Karpas-422 (cell line): ENCODE measurements at regions not wholly inside any gene's neighbourhood (a gene's known extent, or its start where the extent isn't known, plus 50 kb on each side); places are given as distances from the start of the nearest gene placed in this dataset.

Source experiments
- DNase-seq: peaks from one replicate; pipeline ENCODE4 v3.0.0-alpha.2; 2015
- H2AFZ ChIP-seq: fragments of 200-600 bp; sonication (generic); 2 replicates; pipeline ENCODE4 v1.6.1; 2014; ENCODE audit warnings: antibody characterized with exemption, low read length, mixed read lengths
- H3K27ac ChIP-seq: fragments of 200-600 bp; sonication (generic); 2 replicates; pipeline ENCODE4 v1.5.1; 2014; ENCODE audit warnings: mild to moderate bottlenecking, low read length, moderate library complexity
- H3K27me3 ChIP-seq: fragments of 200-600 bp; sonication (generic); 2 replicates; pipeline ENCODE4 v1.6.1; 2014; ENCODE audit warnings: low read length, mixed read lengths
- H3K36me3 ChIP-seq: fragments of 200-600 bp; sonication (generic); 2 replicates; pipeline ENCODE4 v1.6.1; 2014; ENCODE audit warnings: low read length, mixed read lengths; ENCODE audit not compliant: insufficient read depth
- H3K4me1 ChIP-seq: fragments of 200-600 bp; sonication (generic); 2 replicates; pipeline ENCODE4 v1.6.1; 2014; ENCODE audit warnings: mild to moderate bottlenecking, low read length, mixed read lengths
- H3K4me2 ChIP-seq: fragments of 200-600 bp; sonication (generic); 2 replicates; pipeline ENCODE4 v1.6.1; 2014; ENCODE audit warnings: low read length, low read depth, mild to moderate bottlenecking; ENCODE audit not compliant: poor library complexity, severe bottlenecking
- H3K4me3 ChIP-seq: fragments of 200-600 bp; sonication (generic); 2 replicates; pipeline ENCODE4 v1.5.1; 2014; ENCODE audit warnings: mild to moderate bottlenecking, antibody characterized with exemption, low read length, mixed read lengths
- H3K79me2 ChIP-seq: fragments of 200-600 bp; sonication (generic); 2 replicates; pipeline ENCODE4 v1.6.1; 2014; ENCODE audit warnings: mild to moderate bottlenecking, low read length, mixed read lengths
- H3K9ac ChIP-seq: fragments of 200-600 bp; sonication (generic); 2 replicates; pipeline ENCODE4 v1.6.0; 2014; ENCODE audit warnings: low read length
- H3K9me2 ChIP-seq: fragments of 200-600 bp; sonication (generic), shearing (Covaris generic); replicated peaks from 2 replicates; pipeline ENCODE4 v1.6.0; 2014; ENCODE audit warnings: mild to moderate bottlenecking, low read length, moderate library complexity; ENCODE audit not compliant: insufficient read depth
- H3K9me3 ChIP-seq: fragments of 300-700, 200-600 bp; sonication (generic); 2 replicates; pipeline ENCODE4 v1.6.1; 2014; ENCODE audit warnings: low read length, mixed read lengths
- H4K20me1 ChIP-seq: fragments of 200-600 bp; sonication (generic); 2 replicates; pipeline ENCODE4 v1.6.1; 2014; ENCODE audit warnings: mild to moderate bottlenecking, antibody characterized with exemption, low read length, low read depth; ENCODE audit not compliant: insufficient read depth

DNA sequence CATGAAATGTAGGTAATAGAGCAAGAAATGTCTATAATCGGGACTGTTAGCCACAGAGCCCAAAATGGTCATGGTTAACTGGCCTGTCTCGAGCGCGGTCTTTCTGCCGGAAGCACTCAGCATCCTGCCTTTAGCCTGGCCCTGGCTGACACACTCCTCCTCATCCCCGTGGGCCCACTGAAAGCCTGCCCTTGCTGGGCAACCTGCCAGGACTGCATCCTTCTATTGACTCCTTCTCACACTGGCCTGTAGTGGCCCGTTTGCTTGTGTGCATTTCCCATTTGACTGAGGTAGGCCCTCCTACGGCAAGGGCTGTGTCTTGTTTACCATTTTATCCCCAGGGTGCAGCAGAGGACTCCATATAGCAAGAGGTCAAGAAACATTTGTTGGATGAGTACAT is 215.7 kb downstream of the ATPSCKMT start:
- Histone ChIP-seq H3K4me3 (no peak overlapping the region), H3K9me2 (no peaks in the 10 kb centered on the region), H2AFZ (no peak overlapping the region), H3K36me3 (no peaks in the 10 kb centered on the region), H3K27me3 (no peaks in the 10 kb centered on the region), H3K9me3 (no peaks in the 10 kb centered on the region), H4K20me1 (no peaks in the 10 kb centered on the region), H3K4me1 (no peaks in the 10 kb centered on the region), H3K27ac (no peak overlapping the region), H3K79me2 (no peaks in the 10 kb centered on the region), H3K4me2 (no peak overlapping the region), H3K9ac (no peak overlapping the region)
- DNase-seq: no peak

- no peaks in the 10 kb centered on the region for H3K27me3 ChIP-seq
- H2AFZ ChIP-seq: no peak overlapping the region
- no peaks in the 10 kb centered on the region for H4K20me1 ChIP-seq
- no peak overlapping the region for H3K9ac ChIP-seq
- no peaks in the 10 kb centered on the region for H3K36me3 ChIP-seq
- no peaks in the 10 kb centered on the region for H3K9me3 ChIP-seq
- no peaks in the 10 kb centered on the region for H3K79me2 ChIP-seq
- no peak overlapping the region for H3K27ac ChIP-seq
- H3K9me2 ChIP-seq: no peaks in the 10 kb centered on the region
- H3K4me3 ChIP-seq: no peak overlapping the region
- H3K4me1 ChIP-seq: no peaks in the 10 kb centered on the region
- no peak for DNase-seq
- no peak overlapping the region for H3K4me2 ChIP-seq
These were observed 217.9 kb downstream of the ATPSCKMT start for GRCh38 chr5:10031817-10032216.

DNA sequence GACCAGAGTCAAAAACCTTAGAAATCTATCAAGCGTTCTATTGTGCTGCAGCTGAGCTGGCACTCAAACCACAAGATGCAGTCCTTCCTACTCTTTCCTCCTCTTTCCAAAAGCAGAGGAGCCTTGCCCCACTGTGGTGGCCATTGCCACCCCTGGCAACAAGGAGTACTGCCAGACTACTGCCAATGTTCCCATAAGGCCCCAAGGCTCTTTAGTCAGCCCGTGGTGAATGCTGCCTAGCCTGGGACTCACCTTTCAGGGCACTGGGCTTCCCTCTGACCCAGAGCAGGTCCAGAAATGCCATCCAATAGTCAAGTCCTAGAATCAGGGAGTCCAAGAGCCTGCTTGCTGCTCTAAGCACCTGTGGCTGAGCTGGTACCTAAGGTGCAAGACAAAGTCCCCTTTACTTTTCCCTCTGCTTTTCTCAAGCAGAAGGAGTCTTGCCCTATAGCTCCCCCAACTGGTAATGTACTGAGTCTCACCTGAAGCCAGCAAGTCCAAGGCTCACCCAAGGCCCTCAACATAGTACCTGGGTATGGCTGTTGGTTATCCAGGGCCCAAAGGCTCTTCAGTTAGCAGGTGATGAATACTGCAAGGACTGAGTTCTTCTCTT is 219.4 kb downstream of the ATPSCKMT start:
- H3K27ac ChIP-seq: no peak overlapping the region
- H3K4me2 ChIP-seq: no peak overlapping the region
- H3K36me3 ChIP-seq: no peaks in the 10 kb centered on the region
- H3K9me2 ChIP-seq: no peaks in the 10 kb centered on the region
- no peaks in the 10 kb centered on the region for H4K20me1 ChIP-seq
- peak; percentile 60 for DNase-seq
- H3K4me1 ChIP-seq: no peaks in the 10 kb centered on the region
- no peaks in the 10 kb centered on the region for H3K9me3 ChIP-seq
- no peak overlapping the region for H3K4me3 ChIP-seq
- no peak overlapping the region for H2AFZ ChIP-seq
- H3K79me2 ChIP-seq: no peaks in the 10 kb centered on the region
- H3K9ac ChIP-seq: no peak overlapping the region
- H3K27me3 ChIP-seq: no peaks in the 10 kb centered on the region

GRCh38 chr5:10023494-10023893 is 226.2 kb downstream of the ATPSCKMT start:
- DNase-seq: no peak
- Histone ChIP-seq H3K36me3 (no peaks in the 10 kb centered on the region), H3K9me3 (no peaks in the 10 kb centered on the region), H4K20me1 (no peaks in the 10 kb centered on the region), H3K27ac (no peak overlapping the region), H3K4me2 (no peak overlapping the region), H3K4me1 (no peaks in the 10 kb centered on the region), H3K4me3 (no peak overlapping the region), H2AFZ (no peak overlapping the region), H3K79me2 (no peaks in the 10 kb centered on the region), H3K9ac (no peak overlapping the region), H3K9me2 (no peaks in the 10 kb centered on the region), H3K27me3 (0 out of 2 replicates have a peak, but pooled peaks cover 2% of the 10 kb centered on the region)

DNA sequence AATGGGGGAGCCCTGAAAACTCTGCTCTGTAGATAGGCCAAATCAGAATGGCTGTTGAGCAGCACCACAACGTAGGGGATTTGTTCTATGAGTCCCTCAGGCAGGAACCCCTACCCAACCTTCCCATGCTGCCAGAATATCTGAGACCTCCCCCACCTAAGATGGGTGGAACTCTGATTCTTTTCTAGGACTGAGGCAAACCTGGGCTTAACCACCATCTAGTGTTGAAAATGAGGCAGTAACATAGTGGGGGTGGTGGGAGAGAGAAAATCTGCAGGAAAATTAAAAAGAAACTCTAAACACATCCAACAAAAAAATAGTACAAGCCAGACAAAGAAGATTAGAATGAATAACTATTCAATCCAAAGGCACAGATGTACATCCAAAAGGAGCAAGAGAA is 228.4 kb downstream of the ATPSCKMT start:
- Histone ChIP-seq H3K4me1 (no peaks in the 10 kb centered on the region), H3K27me3 (0 out of 2 replicates have a peak, but pooled peaks cover 2% of the 10 kb centered on the region), H3K9me3 (no peaks in the 10 kb centered on the region), H3K4me2 (no peak overlapping the region), H3K4me3 (no peak overlapping the region), H3K9me2 (no peaks in the 10 kb centered on the region), H3K9ac (no peak overlapping the region), H3K79me2 (no peaks in the 10 kb centered on the region), H2AFZ (no peak overlapping the region), H3K36me3 (no peaks in the 10 kb centered on the region), H4K20me1 (no peaks in the 10 kb centered on the region), H3K27ac (no peak overlapping the region)
- no peak for DNase-seq

DNA sequence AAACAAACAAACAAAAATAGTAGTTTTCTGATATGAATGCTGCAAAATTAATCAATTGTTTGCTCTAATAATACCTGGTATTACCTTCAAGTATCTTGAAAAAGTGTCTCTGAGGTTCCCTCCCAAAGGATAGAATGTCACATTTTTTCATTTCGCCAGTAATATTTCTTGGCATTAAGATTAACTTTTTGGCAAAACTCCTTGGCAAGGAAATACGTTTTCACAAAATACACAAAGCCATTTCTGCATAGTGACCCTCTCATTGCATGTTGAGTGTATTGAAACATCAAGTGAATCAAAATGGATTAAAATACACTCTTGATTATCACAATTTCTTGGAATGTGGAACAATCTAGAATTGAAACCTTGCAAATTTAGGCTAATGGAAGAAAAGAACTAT is 230.5 kb downstream of the ATPSCKMT start:
- no peaks in the 10 kb centered on the region for H4K20me1 ChIP-seq
- no peaks in the 10 kb centered on the region for H3K36me3 ChIP-seq
- no peaks in the 10 kb centered on the region for H3K9me2 ChIP-seq
- no peaks in the 10 kb centered on the region for H3K4me1 ChIP-seq
- H3K9ac ChIP-seq: no peak overlapping the region
- H3K79me2 ChIP-seq: no peaks in the 10 kb centered on the region
- no peak overlapping the region for H3K4me3 ChIP-seq
- 0 out of 2 replicates have a peak, but pooled peaks cover 2% of the 10 kb centered on the region for H3K27me3 ChIP-seq
- H3K27ac ChIP-seq: no peak overlapping the region
- H3K4me2 ChIP-seq: no peak overlapping the region
- no peaks in the 10 kb centered on the region for H3K9me3 ChIP-seq
- no peak overlapping the region for H2AFZ ChIP-seq
- no peak for DNase-seq

- Histone ChIP-seq H3K4me2 (no peak overlapping the region), H3K79me2 (no peaks in the 10 kb centered on the region), H3K4me3 (no peak overlapping the region), H3K9ac (no peak overlapping the region), H3K9me3 (no peaks in the 10 kb centered on the region), H3K4me1 (no peaks in the 10 kb centered on the region), H4K20me1 (no peaks in the 10 kb centered on the region), H2AFZ (no peak overlapping the region), H3K36me3 (no peaks in the 10 kb centered on the region), H3K27ac (no peak overlapping the region), H3K9me2 (no peaks in the 10 kb centered on the region), H3K27me3 (0 out of 2 replicates have a peak, but pooled peaks cover 2% of the 10 kb centered on the region)
- no peak for DNase-seq
These were observed 231.3 kb downstream of the ATPSCKMT start for GRCh38 chr5:10018201-10019069.

- Histone ChIP-seq H3K27ac (no peak overlapping the region), H3K9ac (no peak overlapping the region), H3K36me3 (no peaks in the 10 kb centered on the region), H3K9me3 (no peaks in the 10 kb centered on the region), H3K9me2 (no peaks in the 10 kb centered on the region), H3K27me3 (0 out of 2 replicates have a peak, but pooled peaks cover 2% of the 10 kb centered on the region), H4K20me1 (no peaks in the 10 kb centered on the region), H3K79me2 (no peaks in the 10 kb centered on the region), H2AFZ (no peak overlapping the region), H3K4me3 (no peak overlapping the region), H3K4me1 (no peaks in the 10 kb centered on the region), H3K4me2 (no peak overlapping the region)
- no peak for DNase-seq
These were observed 231.9 kb downstream of the ATPSCKMT start for GRCh38 chr5:10017786-10018185.
